ENCODE measurements at regions not wholly inside any gene's neighbourhood (a gene's known extent, or its start where the extent isn't known, plus 50 kb on each side); places are given as distances from the start of the nearest gene placed in this dataset.

DNA sequence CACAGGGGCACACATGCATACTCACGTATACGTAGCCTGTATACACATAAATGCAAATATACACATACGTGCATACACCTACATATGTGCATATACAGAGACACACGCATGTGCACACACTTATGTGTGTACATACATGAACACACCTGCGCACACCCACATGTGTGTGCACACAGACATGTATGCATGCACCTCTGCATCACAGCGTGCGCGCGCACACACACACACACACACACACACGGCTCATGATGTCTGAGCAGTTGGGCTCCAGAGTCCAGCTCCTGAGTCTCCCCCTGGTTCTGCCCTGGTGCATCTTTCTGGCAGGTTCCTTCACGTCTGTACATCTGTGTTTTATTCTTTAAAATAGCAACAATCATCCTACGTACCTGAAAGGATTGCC lies 600.5 kb downstream of the NPHP4 start:
- TF ChIP-seq, protein P1, sequence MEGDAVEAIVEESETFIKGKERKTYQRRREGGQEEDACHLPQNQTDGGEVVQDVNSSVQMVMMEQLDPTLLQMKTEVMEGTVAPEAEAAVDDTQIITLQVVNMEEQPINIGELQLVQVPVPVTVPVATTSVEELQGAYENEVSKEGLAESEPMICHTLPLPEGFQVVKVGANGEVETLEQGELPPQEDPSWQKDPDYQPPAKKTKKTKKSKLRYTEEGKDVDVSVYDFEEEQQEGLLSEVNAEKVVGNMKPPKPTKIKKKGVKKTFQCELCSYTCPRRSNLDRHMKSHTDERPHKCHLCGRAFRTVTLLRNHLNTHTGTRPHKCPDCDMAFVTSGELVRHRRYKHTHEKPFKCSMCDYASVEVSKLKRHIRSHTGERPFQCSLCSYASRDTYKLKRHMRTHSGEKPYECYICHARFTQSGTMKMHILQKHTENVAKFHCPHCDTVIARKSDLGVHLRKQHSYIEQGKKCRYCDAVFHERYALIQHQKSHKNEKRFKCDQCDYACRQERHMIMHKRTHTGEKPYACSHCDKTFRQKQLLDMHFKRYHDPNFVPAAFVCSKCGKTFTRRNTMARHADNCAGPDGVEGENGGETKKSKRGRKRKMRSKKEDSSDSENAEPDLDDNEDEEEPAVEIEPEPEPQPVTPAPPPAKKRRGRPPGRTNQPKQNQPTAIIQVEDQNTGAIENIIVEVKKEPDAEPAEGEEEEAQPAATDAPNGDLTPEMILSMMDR (IDR thresholded peaks at IDR 0.05), result no peak
- no peak for TF ChIP-seq POLR2A (IDR thresholded peaks at IDR 0.05)

Data from body of pancreas (tissue), 4 donors.